CD4-positive, alpha-beta T cell treated with Interleukin-10 for 1 hour (primary cell): ENCODE measurements at regions not wholly inside any gene's neighbourhood (a gene's known extent, or its start where the extent isn't known, plus 50 kb on each side); places are given as distances from the start of the nearest gene placed in this dataset.

Experiments used
- DNase-seq: peaks from one replicate; pipeline ENCODE4 v3.0.0-alpha.2; 2020

DNA sequence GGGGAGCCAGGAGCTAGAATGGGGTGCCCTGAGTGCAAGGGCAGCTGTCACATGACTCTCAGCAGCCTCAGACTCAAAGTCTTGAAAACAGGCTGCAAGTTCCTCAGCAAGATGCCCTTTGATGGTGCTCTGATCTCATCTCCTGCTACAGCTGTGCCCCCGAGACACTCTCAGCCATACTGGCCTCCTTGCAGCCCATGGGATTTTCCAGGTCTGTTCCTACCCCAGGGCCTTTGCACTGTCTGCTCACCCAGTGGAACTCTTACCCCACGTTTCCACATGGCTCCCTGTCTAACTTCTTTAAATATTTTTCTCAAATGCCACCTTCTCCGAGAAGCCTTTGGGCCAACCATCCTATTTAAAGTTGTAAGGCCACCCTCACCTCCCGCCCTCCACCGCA, 146.9 kb downstream of the C16orf95 start:
- DNase-seq = no peak

- DNase-seq = no peak
These were observed 145.5 kb downstream of the C16orf95 start for GRCh38 chr16:87171723-87172122.

GRCh38 chr16:87172632-87173031, 144.6 kb downstream of the C16orf95 start:
- DNase-seq = no peak

GRCh38 chr16:87173294-87173893, 143.8 kb downstream of the C16orf95 start:
- no peak for DNase-seq

- DNase-seq = no peak
These were observed 143.1 kb downstream of the C16orf95 start for GRCh38 chr16:87174061-87174460.

GRCh38 chr16:87176735-87177134, 140.5 kb downstream of the C16orf95 start:
- DNase-seq = no peak

- no peak for DNase-seq
These were observed 139.5 kb downstream of the C16orf95 start for GRCh38 chr16:87177673-87178072.

DNA sequence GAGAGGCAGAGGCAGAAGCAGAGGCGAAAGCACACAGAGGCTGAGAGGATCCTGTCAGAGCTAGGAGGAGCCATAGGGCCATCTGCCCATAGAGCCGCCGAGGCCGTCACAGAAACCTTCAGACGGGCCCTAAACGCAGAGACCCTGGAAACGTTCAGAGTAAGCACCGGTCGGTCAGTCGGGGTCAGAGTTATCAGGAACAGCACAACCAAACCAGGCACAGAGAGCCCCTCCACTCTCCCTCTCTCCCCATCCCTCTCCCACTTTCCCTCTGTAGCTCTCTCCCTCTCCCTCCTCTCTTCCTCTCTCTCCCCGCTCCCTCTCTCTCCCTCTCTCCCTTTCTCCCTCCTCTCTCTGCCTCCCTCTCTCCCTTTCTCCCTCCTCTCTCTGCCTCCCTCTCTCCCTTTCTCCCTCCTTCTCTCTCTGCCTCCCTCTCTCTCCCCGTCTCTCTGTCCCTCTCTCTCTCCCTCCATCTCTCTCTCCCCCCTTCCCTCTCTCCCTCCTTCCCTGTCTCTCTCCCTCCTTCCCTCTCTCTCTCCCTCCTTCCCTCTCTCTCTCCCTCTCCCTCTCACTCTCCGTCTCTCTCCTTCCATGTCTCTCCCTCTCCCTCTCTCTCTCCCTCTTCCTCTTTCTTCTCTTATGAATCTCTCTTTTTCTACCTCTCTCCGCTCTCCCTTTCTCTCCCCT, 138.9 kb downstream of the C16orf95 start:
- DNase-seq = no peak

- no peak for DNase-seq
These were observed 138.2 kb downstream of the C16orf95 start for GRCh38 chr16:87178977-87179376.

DNA sequence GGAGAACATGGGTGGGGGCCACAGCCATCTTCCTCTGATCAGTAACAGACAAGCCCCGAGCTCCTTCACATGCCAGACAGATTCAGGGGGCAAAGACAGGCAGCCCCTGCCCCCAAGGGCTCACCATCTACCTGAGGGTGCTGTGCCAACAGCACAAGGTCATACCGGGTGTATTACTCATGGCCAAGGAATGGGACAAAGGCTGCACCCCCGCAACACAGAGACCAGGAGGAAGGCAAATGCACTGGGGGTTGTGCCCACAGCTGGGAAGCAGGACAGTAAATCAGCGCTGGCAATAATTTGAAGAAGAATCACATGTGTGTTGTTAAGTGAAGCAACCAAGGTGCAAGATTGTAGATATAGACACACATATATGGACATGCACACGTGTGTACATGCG, 137.1 kb downstream of the C16orf95 start:
- no peak for DNase-seq

DNA sequence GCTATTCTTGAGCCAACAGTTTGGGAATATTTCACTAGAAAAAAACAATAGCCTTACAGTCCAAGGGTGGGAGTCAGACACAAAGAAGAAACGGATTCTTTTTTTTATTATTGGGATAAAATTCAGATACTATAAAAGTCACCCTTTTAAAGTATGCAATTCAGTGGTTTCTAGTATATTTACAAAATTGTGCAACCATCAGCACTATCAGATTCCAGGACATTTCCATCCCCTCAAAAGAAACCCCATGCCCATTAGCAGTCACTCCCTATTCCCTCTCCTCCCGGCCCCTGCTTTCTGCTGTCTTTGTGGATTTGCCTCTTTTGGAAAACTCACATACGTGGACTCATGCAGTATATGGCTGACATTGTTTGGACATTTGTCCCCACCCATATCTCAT, 134.4 kb downstream of the C16orf95 start:
- no peak for DNase-seq

DNA sequence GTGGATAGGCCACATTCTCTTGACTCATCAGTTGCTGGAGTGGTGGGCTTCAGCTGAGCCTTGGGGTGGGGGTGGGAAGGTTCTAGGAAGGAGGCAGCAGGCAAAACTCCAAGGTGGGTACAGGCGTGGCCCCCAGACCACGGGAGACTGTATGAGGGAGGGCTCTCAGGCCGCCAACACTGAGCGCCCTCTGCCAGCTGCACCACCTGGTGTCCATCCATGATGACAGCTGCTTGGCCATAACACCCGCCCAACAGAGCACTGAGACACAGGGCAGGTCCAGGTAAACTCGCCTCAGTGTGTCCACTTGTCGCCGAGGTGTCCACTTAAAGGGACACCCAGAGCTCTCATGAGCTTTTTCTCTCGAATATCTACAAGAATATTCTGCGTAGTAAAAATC, 133.5 kb downstream of the C16orf95 start:
- DNase-seq = no peak

- DNase-seq = no peak
These were observed 131.9 kb downstream of the C16orf95 start for GRCh38 chr16:87185308-87185707.

GRCh38 chr16:87185983-87186382, 131.2 kb downstream of the C16orf95 start:
- no peak for DNase-seq

GRCh38 chr16:87186446-87186845, 130.7 kb downstream of the C16orf95 start:
- no peak for DNase-seq

DNA sequence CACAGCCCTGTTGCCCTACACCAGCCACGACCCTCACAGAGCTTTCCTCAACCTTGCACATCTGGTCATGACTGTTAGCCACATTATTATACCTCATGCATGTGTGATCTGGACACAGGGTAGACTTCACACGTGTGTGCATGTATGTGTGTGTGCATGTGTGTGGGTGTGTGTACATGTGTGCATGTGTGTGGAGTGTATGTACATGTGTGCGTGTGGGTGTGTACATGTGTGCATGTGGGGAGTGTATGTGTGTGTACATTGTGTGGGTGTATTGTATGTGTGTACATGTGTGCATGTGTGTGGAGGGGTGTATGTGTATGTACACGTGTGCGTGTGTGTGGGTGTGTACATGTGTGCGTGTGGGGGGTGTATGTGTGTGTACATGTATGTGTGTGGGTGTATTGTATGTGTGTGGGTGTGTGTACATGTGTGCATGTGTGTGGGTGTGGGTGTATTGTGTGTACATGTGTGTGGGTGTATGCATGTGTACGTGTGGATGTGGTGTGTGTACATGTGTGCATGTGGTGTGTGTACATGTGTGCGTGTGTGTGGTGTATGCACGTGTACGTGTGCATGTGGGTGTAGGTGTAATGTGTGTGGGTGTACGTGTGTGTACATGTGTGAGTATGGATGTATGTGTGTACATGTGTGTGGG, 130.2 kb downstream of the C16orf95 start:
- no peak for DNase-seq

DNA sequence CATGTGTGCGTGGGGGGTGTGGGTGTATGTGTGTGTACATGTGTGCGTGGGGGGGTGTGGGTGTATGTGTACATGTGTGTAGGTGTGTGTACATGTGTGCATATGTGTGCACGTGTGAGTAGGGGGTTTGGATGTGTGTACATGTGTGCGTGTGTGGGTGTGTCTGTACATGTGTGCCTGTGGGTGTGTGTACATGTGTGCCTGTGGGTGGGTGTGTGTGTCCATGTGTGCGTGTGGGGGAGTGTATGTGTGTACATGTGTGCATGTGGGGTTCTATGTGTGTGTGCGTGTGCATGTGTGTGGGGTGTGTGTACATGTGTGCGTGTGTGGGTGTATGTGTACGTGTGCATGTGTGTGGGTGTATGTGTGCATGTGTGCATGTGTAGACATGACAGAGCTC, 129.1 kb downstream of the C16orf95 start:
- DNase-seq = no peak

DNA sequence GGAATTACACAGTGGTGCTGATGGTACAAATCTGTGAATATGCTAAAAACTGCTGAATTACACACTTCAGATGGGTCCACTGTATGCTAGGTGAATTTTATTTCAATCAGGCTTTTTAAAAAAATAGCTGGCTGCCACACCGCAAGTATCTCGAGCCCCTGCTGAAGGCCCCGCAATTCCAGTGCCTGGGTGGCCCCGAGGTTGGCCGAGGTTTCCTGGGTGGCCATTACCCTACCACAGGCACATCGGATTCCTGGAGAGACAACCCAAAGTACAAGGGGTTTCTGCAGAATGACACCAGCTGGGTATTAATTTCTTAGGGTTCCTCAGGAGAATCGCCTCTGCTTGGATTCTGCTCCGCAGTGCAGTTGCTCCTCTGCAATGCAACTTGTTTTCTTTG, 127.8 kb downstream of the C16orf95 start:
- DNase-seq = no peak

- DNase-seq = no peak
These were observed 126.6 kb downstream of the C16orf95 start for GRCh38 chr16:87190288-87191230.

GRCh38 chr16:87192452-87193073, 124.6 kb downstream of the C16orf95 start:
- DNase-seq = no peak

- DNase-seq = no peak
These were observed 123.0 kb downstream of the C16orf95 start for GRCh38 chr16:87194172-87194571.

GRCh38 chr16:87195161-87195560, 122.0 kb downstream of the C16orf95 start:
- no peak for DNase-seq

DNA sequence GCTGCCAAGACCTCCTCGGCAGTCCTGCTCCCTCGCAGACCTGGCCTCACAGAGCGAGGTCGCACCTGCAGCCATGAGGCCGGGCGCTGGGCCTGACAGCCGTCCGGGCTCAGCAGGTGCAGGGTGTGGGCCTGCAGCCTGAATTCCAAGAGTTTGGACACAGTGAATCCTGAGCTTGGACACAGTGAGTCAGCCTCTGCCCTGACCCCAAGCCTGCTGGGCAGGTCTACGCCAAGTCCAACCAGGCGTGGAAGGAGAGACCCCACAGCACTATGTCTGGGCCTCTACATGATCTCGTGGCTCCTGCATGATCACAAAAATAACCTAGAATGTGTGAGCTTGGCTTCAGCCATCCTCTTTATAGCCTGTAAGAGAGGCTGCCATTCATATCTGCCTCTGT, 121.0 kb downstream of the C16orf95 start:
- no peak for DNase-seq
